ENCODE measurements at regions not wholly inside any gene's neighbourhood (a gene's known extent, or its start where the extent isn't known, plus 50 kb on each side); places are given as distances from the start of the nearest gene placed in this dataset.

GRCh38 chr7:86953653-86954336, 105.7 kb downstream of the ELAPOR2 start:
- TF ChIP-seq CTCF (IDR thresholded peaks at IDR 0.05) (no peak), POLR2A (IDR thresholded peaks at IDR 0.05) (no peak)

All from esophagus squamous epithelium (tissue), 4 donors.